K562 (cell line): ENCODE measurements at regions not wholly inside any gene's neighbourhood (a gene's known extent, or its start where the extent isn't known, plus 50 kb on each side); places are given as distances from the start of the nearest gene placed in this dataset.

ENCODE experiments used
- ATAC-seq: fragments of 200-7000 bp; cut with Tn5 transposase; 3 replicates; pipeline ENCODE4 v1.9.1; 2020; ENCODE audit warnings: moderate library complexity
- BruUV-seq: library from RNA; stranded (reverse); fragments of 400-500 nt; replicated peaks from 2 replicates; lab custom pipeline; 2021; lab: Mats Ljungman, UMichigan
- CTCF ChIA-PET: fragments of 300-600 bp; formaldehyde crosslinking; extraction: SDS; loops from one replicate; lab custom pipeline; 2021; ENCODE audit warnings: low intra/inter-chr PET ratio; lab: Yijun Ruan, JAX
- POLR2A ChIA-PET: fragments of 300-600, 350-650 bp; sonication (Branson Sonifier 250); formaldehyde crosslinking; extraction: SDS; loops from one replicate; lab custom pipeline; 2021; ENCODE audit warnings: antibody characterized with exemption, inconsistent platforms; lab: Yijun Ruan, JAX
- DNase-seq, 4 experiments: peaks; one replicate each; pipeline versions ENCODE4 v3.0.0 to v3.0.0-alpha.2; 2011 to 2018; ENCODE audit warnings: low spot score in 3 of 4, mixed read lengths in 3 of 4; ENCODE audit errors: extremely low read depth in 1 of 4
- FAIRE-seq: peaks from 2 replicates; lab custom pipeline; 2011; peaks lifted over from hg19 to GRCh38; lab: Jason Lieb, UNC
- H2AFZ ChIP-seq: 2 replicates; pipeline ENCODE4 v1.6.0; 2011; ENCODE audit warnings: low read depth, low read length, control low read depth, inconsistent platforms
- H3K27ac ChIP-seq: fragments of 200-600 bp; 3 replicates; pipeline ENCODE4 v1.8.0; 2011; ENCODE audit warnings: low read depth, mild to moderate bottlenecking, control low read depth, inconsistent platforms, low read length, moderate library complexity, mixed read lengths; ENCODE audit errors: extremely low read depth
- H3K27me3 ChIP-seq, 2 experiments: fragments of 300-600 bp in 1 of 2; 2 replicates in 1 of 2; 3 replicates in 1 of 2; pipeline versions ENCODE4 v1.6.0 to v1.8.0; 2011; ENCODE audit warnings: inconsistent platforms in 2 of 2, low read length in 2 of 2, mild to moderate bottlenecking in 1 of 2, mixed read lengths in 1 of 2, moderate library complexity in 1 of 2; ENCODE audit not compliant: control insufficient read depth in 2 of 2, insufficient read depth in 2 of 2
- H3K36me3 ChIP-seq: fragments of 300-600 bp; 3 replicates; pipeline ENCODE4 v1.8.0; 2011; ENCODE audit warnings: mild to moderate bottlenecking, low read length, inconsistent platforms; ENCODE audit not compliant: control insufficient read depth, insufficient read depth
- H3K4me1 ChIP-seq, 2 experiments: fragments of 200-600 bp in 1 of 2; replicated peaks in 1 of 2; 2 replicates in 1 of 2; 3 replicates in 1 of 2; pipeline versions ENCODE4 v1.5.1 to v1.8.0; 2011; ENCODE audit warnings: inconsistent platforms in 2 of 2, low read length in 2 of 2, mild to moderate bottlenecking in 1 of 2, mixed read lengths in 1 of 2, moderate library complexity in 1 of 2; ENCODE audit not compliant: control insufficient read depth in 2 of 2, insufficient read depth in 2 of 2
- H3K4me2 ChIP-seq: 2 replicates; pipeline ENCODE4 v1.6.1; 2011; ENCODE audit warnings: low read length, control low read depth, inconsistent platforms, mixed read lengths; ENCODE audit not compliant: insufficient read depth
- H3K4me3 ChIP-seq: fragments of 200-600 bp; sonication (generic), shearing (Covaris generic); 2 replicates; pipeline ENCODE4 v1.5.1; 2016; ENCODE audit warnings: control low read depth, inconsistent platforms
- H3K79me2 ChIP-seq: fragments of 200-600 bp; 3 replicates; pipeline ENCODE4 v1.8.0; 2011; ENCODE audit warnings: low read length, inconsistent platforms; ENCODE audit not compliant: control insufficient read depth, insufficient read depth
- H3K9ac ChIP-seq, 2 experiments: 2 replicates each; pipeline versions ENCODE4 v1.6.0 to v1.6.1; 2011; ENCODE audit warnings: low read depth in 2 of 2, low read length in 2 of 2, control low read depth in 1 of 2, inconsistent platforms in 1 of 2, mild to moderate bottlenecking in 1 of 2, mixed read lengths in 1 of 2; ENCODE audit not compliant: insufficient read depth in 1 of 2
- H3K9me1 ChIP-seq: one replicate; pipeline ENCODE4 v1.6.0; 2011; ENCODE audit warnings: inconsistent platforms, mild to moderate bottlenecking, low read length, moderate library complexity; ENCODE audit not compliant: control insufficient read depth, insufficient read depth
- H3K9me3 ChIP-seq: replicated peaks from 2 replicates; pipeline ENCODE4 v1.5.1; 2011; ENCODE audit warnings: low read depth, low read length, inconsistent platforms; ENCODE audit not compliant: control insufficient read depth, insufficient read depth
- H4K20me1 ChIP-seq: replicated peaks from 2 replicates; pipeline ENCODE4 v1.6.1; 2011; ENCODE audit warnings: low read length, inconsistent platforms, mixed read lengths; ENCODE audit not compliant: control insufficient read depth, insufficient read depth
- BRCA1 ChIP-seq, 2 experiments: fragments of 450-650 bp in 1 of 2; sonication (generic) in 1 of 2; formaldehyde crosslinking in 1 of 2; IDR thresholded peaks; 2 replicates each; pipeline versions ENCODE4 v1.5.0 to v1.6.1; 2017 to 2020; ENCODE audit warnings: mild to moderate bottlenecking in 1 of 2, missing genetic modification reagents in 1 of 2
- KAT7 ChIP-seq: sonication (generic); formaldehyde crosslinking; IDR thresholded peaks from 2 replicates; pipeline ENCODE4 v1.8.0; 2022; ENCODE audit warnings: missing genetic modification reagents, mild to moderate bottlenecking, borderline replicate concordance
- KLF16 ChIP-seq: IDR thresholded peaks from 2 replicates; pipeline ENCODE4 v1.6.1; 2016; ENCODE audit warnings: antibody characterized with exemption
- LCOR ChIP-seq: sonication (generic); formaldehyde crosslinking; IDR thresholded peaks from 2 replicates; pipeline ENCODE4 v1.8.0; 2022; ENCODE audit warnings: mild to moderate bottlenecking, missing genetic modification reagents
- NR2C2 ChIP-seq, 2 experiments: fragments of 200-800 bp in 1 of 2; sonication (Bioruptor generic) in 1 of 2; sonication (generic) in 1 of 2; formaldehyde crosslinking in 1 of 2; IDR thresholded peaks; 2 replicates each; pipeline versions ENCODE4 v1.6.1 to v1.8.0; 2016 to 2022; ENCODE audit warnings: mild to moderate bottlenecking in 1 of 2, missing compliant biosample characterization in 1 of 2, missing genetic modification characterization in 1 of 2, missing genetic modification reagents in 1 of 2
- PURB ChIP-seq: sonication (generic); formaldehyde crosslinking; IDR thresholded peaks from 2 replicates; pipeline ENCODE4 v1.9.0; 2021; ENCODE audit warnings: low read depth, mild to moderate bottlenecking, missing genetic modification reagents
- SAFB2 ChIP-seq: fragments of 200-400 bp; formaldehyde crosslinking; IDR thresholded peaks from 2 replicates; pipeline ENCODE4 v1.6.1; 2018; ENCODE audit warnings: borderline replicate concordance, low read length, low read depth, moderate library complexity; ENCODE audit not compliant: severe bottlenecking
- TCF7L2 ChIP-seq: fragments of 150-350 bp; IDR thresholded peaks from 2 replicates; pipeline ENCODE4 v1.6.1; 2016; ENCODE audit warnings: low read depth, mild to moderate bottlenecking, low read length, moderate library complexity
- WHSC1 ChIP-seq: IDR thresholded peaks from one replicate; pipeline ENCODE4 v1.6.1; 2012; ENCODE audit warnings: low read length, control low read depth, inconsistent platforms
- WGBS: fragments of 100-300 bp; shearing (Covaris generic); methylation state at CpG from one replicate; pipeline ENCODE4 v1.1.6; 2016; ENCODE audit warnings: low coverage, mixed read lengths; ENCODE audit not compliant: insufficient coverage; ENCODE audit errors: missing lambda C conversion rate; 5-methylcytosine and 5-hydroxymethylcytosine counted together
- in situ Hi-C: fragments of 300-500 bp; cut with MboI; formaldehyde crosslinking; loops from 4 replicates; pipeline ENCODE4 v1.15.0; 2018; ENCODE audit warnings: inconsistent platforms, mixed read lengths
- intact Hi-C: fragments of 100-400 bp; cut with micrococcal nuclease; formaldehyde crosslinking; loops from 2 replicates; pipeline ENCODE4 v1.14.2; 2022
- TF ChIP-seq, protein P1 (sequence below), 2 experiments: IDR thresholded peaks; 2 replicates each; pipeline ENCODE4 v1.6.1; 2012; ENCODE audit warnings: improper control_type of control experiment in 2 of 2, low read depth in 2 of 2, low read length in 2 of 2, borderline replicate concordance in 1 of 2
- TF ChIP-seq, protein P2 (sequence below): IDR thresholded peaks from 2 replicates; pipeline ENCODE4 v1.6.1; 2016; ENCODE audit warnings: missing genetic modification characterization, missing compliant biosample characterization
- TF ChIP-seq, protein P3 (sequence below): fragments of 450-650 bp; formaldehyde crosslinking; IDR thresholded peaks from 2 replicates; pipeline ENCODE4 v1.4.0; 2022; ENCODE audit warnings: missing genetic modification characterization
- TF ChIP-seq, protein P4 (sequence below), 2 experiments: fragments of 450-650 bp in 1 of 2; sonication (generic) in 1 of 2; formaldehyde crosslinking in 1 of 2; IDR thresholded peaks in 1 of 2; conservative IDR thresholded peaks in 1 of 2; 2 replicates each; pipeline versions ENCODE4 v1.6.1 to v1.8.1; 2016 to 2023; ENCODE audit warnings: mild to moderate bottlenecking in 2 of 2, moderate library complexity in 2 of 2, inconsistent platforms in 1 of 2, missing genetic modification reagents in 1 of 2
- TF ChIP-seq, protein P5 (sequence below): sonication (generic); formaldehyde crosslinking; IDR thresholded peaks from 2 replicates; pipeline ENCODE4 v1.4.0; 2020; ENCODE audit warnings: mild to moderate bottlenecking, missing genetic modification reagents

DNA sequence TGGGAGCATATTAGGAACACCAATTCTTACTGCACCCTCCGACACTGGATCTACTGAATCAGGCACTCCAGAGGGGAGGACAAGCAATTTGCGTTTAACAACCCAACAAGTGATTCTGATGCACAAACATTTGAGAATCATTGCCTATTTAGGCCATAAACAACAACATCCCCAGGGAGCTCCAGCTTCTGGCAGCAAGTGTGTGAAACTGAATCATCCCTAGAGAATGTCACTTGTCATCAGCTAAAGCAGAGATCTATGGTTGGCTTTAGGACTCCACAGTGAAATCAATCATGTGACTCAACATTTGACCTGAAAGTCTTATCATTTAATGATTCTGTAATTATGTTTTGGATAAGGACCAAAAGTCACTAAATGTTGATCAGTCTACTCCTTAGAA, 505.0 kb upstream of the FLRT2 start:
- Histone ChIP-seq H4K20me1 (no peaks in the 10 kb centered on the region), H3K9me3 (no peaks in the 10 kb centered on the region), H3K36me3 (no peaks in the 10 kb centered on the region), H3K4me1 (no peaks in the 10 kb centered on the region), H3K9me1 (no peaks in the 10 kb centered on the region), H3K4me3 (no peak overlapping the region), H3K9ac (no peak overlapping the region), H3K27me3 (no peaks in the 10 kb centered on the region), H3K79me2 (no peaks in the 10 kb centered on the region), H2AFZ (no peak overlapping the region), H3K27ac (no peak overlapping the region), H3K4me2 (no peak overlapping the region)
- POLR2A ChIA-PET, result no interaction called here
- CTCF ChIA-PET, result no interaction called here
- ATAC-seq (no peak), DNase-seq (no peak), FAIRE-seq (no peak)
- intact Hi-C loops, result no loop called here
- 0% methylated on average over 2 of the region's 2 CpGs for WGBS
- no TSS peak for BruUV-seq
- in situ Hi-C loops, result no loop called here
- no peak for TF ChIP-seq KLF16
- no peak for TF ChIP-seq NR2C2 (CRISPR knock-in tag; IDR thresholded peaks at IDR 0.05)
- TF ChIP-seq NR2C2 (tag; IDR thresholded peaks at IDR 0.05), result no peak
- no peak for TF ChIP-seq PURB
- no peak for TF ChIP-seq LCOR
- TF ChIP-seq TCF7L2, result no peak
- no peak for TF ChIP-seq SAFB2
- TF ChIP-seq WHSC1, result no peak
- TF ChIP-seq, protein P1, sequence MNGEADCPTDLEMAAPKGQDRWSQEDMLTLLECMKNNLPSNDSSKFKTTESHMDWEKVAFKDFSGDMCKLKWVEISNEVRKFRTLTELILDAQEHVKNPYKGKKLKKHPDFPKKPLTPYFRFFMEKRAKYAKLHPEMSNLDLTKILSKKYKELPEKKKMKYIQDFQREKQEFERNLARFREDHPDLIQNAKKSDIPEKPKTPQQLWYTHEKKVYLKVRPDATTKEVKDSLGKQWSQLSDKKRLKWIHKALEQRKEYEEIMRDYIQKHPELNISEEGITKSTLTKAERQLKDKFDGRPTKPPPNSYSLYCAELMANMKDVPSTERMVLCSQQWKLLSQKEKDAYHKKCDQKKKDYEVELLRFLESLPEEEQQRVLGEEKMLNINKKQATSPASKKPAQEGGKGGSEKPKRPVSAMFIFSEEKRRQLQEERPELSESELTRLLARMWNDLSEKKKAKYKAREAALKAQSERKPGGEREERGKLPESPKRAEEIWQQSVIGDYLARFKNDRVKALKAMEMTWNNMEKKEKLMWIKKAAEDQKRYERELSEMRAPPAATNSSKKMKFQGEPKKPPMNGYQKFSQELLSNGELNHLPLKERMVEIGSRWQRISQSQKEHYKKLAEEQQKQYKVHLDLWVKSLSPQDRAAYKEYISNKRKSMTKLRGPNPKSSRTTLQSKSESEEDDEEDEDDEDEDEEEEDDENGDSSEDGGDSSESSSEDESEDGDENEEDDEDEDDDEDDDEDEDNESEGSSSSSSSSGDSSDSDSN (IDR thresholded peaks at IDR 0.05; ENCODE audit: borderline replicate concordance in 1 of 2, low read depth in 2 of 2, low read length in 2 of 2), result no peak
- TF ChIP-seq, protein P2, sequence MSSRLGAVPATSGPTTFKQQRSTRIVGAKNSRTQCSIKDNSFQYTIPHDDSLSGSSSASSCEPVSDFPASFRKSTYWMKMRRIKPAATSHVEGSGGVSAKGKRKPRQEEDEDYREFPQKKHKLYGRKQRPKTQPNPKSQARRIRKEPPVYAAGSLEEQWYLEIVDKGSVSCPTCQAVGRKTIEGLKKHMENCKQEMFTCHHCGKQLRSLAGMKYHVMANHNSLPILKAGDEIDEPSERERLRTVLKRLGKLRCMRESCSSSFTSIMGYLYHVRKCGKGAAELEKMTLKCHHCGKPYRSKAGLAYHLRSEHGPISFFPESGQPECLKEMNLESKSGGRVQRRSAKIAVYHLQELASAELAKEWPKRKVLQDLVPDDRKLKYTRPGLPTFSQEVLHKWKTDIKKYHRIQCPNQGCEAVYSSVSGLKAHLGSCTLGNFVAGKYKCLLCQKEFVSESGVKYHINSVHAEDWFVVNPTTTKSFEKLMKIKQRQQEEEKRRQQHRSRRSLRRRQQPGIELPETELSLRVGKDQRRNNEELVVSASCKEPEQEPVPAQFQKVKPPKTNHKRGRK, result no peak
- TF ChIP-seq, protein P3, sequence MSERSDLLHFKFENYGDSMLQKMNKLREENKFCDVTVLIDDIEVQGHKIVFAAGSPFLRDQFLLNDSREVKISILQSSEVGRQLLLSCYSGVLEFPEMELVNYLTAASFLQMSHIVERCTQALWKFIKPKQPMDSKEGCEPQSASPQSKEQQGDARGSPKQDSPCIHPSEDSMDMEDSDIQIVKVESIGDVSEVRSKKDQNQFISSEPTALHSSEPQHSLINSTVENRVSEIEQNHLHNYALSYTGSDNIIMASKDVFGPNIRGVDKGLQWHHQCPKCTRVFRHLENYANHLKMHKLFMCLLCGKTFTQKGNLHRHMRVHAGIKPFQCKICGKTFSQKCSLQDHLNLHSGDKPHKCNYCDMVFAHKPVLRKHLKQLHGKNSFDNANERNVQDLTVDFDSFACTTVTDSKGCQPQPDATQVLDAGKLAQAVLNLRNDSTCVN, result no peak
- TF ChIP-seq BRCA1 (IDR thresholded peaks at IDR 0.05), result no peak
- TF ChIP-seq BRCA1 (CRISPR knock-in tag; IDR thresholded peaks at IDR 0.05), result no peak
- TF ChIP-seq KAT7 (CRISPR knock-in tag), result no peak
- TF ChIP-seq, protein P4, sequence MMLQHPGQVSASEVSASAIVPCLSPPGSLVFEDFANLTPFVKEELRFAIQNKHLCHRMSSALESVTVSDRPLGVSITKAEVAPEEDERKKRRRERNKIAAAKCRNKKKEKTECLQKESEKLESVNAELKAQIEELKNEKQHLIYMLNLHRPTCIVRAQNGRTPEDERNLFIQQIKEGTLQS (IDR thresholded peaks at IDR 0.05), result no peak
- TF ChIP-seq, protein P4 (CRISPR knock-in tag; conservative IDR thresholded peaks at IDR 0.05), result no peak
- TF ChIP-seq, protein P5, sequence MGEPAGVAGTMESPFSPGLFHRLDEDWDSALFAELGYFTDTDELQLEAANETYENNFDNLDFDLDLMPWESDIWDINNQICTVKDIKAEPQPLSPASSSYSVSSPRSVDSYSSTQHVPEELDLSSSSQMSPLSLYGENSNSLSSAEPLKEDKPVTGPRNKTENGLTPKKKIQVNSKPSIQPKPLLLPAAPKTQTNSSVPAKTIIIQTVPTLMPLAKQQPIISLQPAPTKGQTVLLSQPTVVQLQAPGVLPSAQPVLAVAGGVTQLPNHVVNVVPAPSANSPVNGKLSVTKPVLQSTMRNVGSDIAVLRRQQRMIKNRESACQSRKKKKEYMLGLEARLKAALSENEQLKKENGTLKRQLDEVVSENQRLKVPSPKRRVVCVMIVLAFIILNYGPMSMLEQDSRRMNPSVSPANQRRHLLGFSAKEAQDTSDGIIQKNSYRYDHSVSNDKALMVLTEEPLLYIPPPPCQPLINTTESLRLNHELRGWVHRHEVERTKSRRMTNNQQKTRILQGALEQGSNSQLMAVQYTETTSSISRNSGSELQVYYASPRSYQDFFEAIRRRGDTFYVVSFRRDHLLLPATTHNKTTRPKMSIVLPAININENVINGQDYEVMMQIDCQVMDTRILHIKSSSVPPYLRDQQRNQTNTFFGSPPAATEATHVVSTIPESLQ (CRISPR knock-in tag), result no peak
